Activated CD4-positive, alpha-beta T cell treated with anti-CD3 and anti-CD28 coated beads, Interleukin-2, amount 50 U/mL, for 16 hours (primary cell): ENCODE measurements at regions not wholly inside any gene's neighbourhood (a gene's known extent, or its start where the extent isn't known, plus 50 kb on each side); places are given as distances from the start of the nearest gene placed in this dataset.
"Not testable (repeated sequence)": the region's sequence is repeated elsewhere in the genome, so short reads cannot be mapped to it uniquely, and the experiment has no call there.

ENCODE experiments used
- DNase-seq: peaks from one replicate; pipeline ENCODE4 v3.0.0-alpha.2; 2020

GRCh38 chr10:100612601-100613595, 77.2 kb downstream of the HIF1AN start:
- DNase-seq: no peak

DNA sequence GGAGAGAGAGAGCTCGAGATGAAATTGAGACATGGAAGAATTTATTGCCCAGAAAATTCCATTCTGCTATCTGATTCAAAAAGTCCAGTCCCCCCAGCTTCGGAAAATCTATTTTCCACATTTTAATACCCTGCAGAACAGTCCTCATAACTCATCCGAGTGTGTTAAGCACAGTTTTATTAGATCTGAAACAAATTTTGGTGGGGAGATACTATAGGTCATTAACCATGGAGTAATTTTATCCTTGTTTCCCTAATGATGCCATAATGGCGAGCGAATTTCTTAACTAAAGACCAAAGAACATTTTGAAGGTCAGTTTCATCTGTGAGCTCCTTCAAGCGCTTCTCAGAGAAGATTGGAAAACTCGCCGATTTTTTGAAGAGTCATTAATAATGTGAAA, 78.1 kb downstream of the HIF1AN start:
- no peak for DNase-seq

GRCh38 chr10:100614429-100615095, 78.8 kb downstream of the HIF1AN start:
- no peak for DNase-seq

DNA sequence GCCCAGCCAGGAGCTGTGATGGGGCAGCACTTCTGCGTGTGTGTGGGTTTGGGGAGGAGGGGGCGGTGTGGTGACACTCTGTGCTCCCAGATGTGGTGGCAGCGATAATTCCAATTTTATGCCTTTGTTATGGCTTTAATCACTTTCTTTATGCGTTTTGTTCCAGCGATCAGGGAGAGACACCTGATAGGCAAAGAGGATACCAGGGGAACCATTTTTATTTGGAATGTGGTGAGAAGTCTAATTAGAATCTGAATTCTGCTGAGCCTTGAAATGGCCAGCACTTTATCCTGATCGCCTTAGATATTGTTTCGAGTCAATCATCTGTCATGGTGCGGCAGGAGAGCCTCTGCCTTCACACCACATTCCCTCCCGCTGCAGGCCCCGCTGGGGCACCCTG, 79.5 kb downstream of the HIF1AN start:
- DNase-seq: no peak

- DNase-seq: no peak
Measured at GRCh38 chr10:100615908-100616307, 80.2 kb downstream of the HIF1AN start.

- no peak for DNase-seq
Measured at GRCh38 chr10:100618091-100618615, 82.4 kb downstream of the HIF1AN start.

DNA sequence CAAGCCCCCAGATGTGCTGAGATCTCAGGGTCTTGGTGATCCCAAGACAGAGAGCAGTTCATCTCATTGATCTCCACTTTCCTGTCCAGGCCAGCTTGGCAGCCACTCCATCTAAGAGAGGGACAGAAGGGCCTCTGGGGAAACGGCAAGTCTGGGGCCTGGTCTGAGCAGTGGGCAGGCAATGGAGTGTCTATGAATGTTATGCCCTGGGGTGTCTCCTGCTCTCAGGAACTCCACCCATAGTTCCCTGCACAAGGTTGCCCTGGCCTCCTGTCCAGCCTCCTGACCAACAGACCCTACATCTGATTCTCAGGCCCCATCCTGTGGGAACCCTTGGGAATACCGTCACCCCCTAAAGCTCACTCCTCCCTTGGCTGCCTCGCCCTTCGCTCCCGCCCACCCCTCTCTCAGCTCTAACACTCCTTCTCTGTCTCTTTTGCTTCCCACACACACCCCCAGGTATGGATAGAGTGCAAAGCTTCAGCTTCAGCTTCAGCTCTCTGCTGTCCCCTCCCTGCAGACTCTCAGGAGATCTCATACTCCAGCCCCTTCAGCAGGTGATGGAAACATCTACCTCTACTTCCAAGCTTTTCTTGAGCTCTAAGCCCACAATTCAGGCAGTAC, 83.0 kb downstream of the HIF1AN start:
- DNase-seq: no peak

GRCh38 chr10:100620087-100620835, 84.5 kb downstream of the HIF1AN start:
- no peak for DNase-seq

DNA sequence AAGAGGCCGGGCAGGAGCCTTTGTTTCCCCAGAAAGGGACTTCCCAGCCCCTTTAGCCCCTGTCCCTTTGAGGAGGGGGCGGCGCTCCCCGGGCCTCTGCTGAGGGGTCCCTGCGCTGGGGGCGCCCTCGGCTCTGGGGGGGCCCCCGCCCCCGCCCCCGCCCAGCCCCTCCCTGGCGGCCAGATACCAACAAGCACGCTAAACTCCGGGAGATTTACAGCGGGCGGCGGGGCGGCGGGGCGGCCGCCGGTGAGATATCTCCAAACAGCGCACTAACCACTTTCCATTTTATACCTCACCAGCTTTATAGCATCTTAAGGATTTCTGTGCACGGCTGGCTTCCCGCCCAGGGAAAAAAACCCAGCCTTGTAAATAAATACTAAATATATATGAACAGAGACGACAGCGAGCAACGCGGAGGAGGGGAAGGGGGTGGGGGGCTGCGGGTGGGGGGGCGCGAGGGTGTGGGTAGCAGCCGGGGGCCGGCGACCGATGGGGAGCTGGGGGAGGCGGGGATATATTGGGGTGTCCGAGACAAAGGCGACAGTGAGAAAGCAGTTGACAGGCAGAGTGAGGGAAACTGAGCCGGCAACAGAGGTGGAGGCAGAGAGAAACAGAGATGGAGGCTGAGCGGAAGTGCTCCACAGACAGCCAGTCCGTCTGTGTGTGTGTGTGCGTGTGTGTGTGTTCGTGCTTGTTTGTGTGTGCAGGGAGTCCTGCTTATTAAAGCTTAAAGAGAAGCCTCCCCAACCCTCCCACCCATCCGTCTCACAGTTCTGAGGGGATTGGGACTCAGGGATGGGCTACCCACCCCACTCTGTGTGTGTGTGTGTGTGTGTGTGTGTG, 85.8 kb downstream of the HIF1AN start:
- no peak for DNase-seq

- no peak for DNase-seq
Measured at GRCh38 chr10:100622946-100623345, 87.2 kb downstream of the HIF1AN start.

DNA sequence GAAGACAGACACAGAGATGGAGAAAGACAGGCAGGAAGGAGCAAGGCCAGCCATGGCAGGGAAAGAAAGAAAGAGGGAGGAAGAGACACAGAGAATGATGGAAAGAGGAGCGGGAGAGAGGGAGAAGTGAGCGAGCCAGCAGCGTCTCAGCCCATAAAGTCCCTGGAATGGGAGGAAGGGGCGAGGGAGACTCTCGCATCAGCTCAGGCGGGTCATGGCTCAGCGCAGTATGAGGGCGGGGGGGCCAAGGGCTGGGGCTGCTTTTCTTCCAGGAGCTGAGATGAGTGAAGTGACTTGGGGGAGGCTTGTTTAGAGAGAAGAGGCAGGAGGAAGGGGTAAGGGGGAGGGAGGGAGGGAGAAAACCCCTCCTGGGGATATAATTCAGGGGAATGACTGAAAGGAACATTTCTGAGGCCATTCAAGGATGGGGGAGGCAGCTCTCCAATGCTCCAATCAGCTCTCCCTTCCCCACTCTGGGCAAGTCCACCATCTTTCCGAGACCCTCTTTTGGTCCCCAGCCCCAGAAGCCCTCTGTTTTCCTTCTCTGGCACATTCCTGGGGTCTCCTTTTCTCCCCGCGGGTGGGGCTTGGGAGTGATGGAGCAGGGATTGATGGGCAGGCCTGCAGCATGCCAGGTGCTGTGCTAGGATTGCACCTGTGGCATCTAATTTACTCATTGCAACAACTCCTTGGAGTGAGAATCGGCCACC, 87.9 kb downstream of the HIF1AN start:
- DNase-seq: no peak

DNA sequence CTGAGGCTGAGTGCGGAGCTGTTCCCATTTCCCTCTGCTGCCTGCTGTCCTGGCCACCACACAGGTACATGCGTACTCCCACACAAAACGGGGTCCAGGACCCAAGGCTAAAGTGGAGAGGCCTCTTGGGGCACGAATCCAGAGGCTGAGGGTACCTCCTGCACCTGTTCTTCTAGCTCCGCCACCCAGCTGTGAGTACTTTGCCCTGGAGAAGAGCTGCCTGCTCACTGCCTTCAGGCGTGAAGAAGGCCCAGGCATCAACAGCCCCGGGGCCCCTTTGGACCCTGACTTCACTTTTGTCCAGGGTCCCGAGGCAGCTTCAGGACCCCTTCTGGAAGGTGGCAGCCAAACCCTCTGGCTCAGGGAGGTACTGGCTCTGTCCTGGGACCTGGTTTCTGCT, 88.6 kb downstream of the HIF1AN start:
- no peak for DNase-seq

DNA sequence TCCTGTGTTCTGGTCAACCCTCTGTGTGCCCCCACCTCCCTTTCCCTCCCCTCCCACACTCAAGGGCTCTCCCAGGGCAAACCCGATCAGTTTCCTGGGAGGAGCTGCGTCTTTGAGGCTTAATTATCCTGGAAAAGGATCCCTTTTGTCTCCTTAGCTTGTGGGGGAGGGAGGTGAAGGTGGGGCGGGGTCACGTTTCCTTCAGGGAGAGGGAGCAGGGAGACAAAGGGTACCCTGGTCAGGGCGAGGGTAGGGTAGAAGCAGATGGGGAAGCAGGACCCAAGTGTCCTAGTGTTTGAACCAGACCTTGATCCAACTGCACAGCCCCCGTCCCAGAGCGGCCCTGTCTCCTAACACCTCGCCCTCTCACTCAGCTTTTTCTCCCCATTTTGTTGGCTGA, 90.1 kb downstream of the HIF1AN start:
- DNase-seq: no peak

- no peak for DNase-seq
Measured at GRCh38 chr10:100628061-100628460, 92.3 kb downstream of the HIF1AN start.

DNA sequence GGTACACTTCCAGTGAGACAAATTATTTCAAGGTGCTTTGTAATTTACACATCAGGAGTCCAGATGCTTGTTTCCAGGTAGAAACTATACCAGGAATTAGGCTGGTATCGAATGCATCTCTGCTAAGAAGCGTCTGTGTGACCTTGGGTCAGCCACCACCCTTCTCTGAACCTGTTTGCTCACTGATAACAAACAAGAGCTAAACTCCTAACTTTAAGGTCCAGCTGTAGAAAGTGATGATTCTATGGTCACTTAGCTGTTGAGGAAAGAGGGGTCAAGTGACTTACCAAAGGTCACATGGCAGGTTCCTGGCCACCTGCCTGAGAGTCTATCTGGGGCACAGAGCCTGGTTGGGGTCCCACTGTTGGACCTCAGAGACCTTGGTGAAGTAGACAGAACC, 95.4 kb downstream of the HIF1AN start:
- DNase-seq: no peak

DNA sequence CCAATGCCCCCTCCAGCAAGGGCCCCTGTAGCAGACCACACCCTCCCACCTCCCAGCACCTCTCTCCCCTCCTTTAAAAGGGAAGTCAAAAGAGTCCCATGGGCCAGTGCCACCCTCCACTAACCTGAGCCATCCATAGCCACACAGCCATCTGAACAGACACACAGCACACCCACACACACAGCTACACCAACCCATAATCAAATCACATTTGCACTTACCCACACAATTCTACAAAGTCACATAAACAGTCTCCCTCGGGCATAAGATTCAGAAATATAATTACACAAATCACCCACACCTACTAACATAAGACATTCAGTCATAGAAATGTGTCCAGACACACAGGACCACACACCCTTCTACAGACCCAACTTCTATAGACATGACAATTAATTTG, 96.3 kb downstream of the HIF1AN start:
- DNase-seq: no peak

- DNase-seq: no peak
Measured at GRCh38 chr10:100634034-100634433, 98.3 kb downstream of the HIF1AN start.

DNA sequence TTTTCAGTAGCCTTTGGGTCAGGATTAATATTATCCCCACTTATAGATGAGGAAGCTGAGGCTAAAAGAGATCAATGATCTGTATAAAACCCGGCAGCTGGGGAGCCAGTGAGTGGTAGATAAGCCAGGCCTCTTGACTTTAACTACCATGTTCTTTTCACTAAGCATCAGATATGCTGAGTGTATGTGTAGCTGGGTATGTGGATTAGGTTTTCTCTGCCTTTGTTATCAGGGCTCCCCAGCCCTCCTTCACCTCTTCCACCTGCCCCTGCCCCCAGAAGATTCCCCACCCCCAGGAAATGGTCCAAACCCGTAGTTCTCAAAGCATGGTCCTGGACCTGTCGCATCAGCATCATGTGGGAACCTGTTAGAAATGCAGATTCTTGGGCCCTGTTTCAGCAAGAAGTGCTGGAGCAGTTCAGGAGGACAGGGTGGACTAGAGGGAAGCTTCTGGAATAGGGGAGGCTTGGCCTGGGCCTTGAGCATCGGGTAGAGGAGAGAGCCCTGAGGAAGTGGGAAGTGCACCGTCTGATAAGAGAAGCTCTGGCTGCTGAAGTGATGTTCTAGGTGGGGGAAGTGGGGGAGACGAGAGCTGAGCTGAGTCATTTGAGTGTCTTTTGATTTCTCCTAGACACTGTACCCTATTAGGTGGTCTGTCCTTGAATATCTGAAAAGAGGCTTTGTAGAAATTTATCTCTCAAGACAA, 101.3 kb downstream of the HIF1AN start:
- no peak for DNase-seq

- DNase-seq: no peak
Measured at GRCh38 chr10:100637785-100638184, 102.0 kb downstream of the HIF1AN start.

GRCh38 chr10:100638969-100639368, 103.2 kb downstream of the HIF1AN start:
- not testable (repeated sequence) for DNase-seq
